ENCODE measurements at regions not wholly inside any gene's neighbourhood (a gene's known extent, or its start where the extent isn't known, plus 50 kb on each side); places are given as distances from the start of the nearest gene placed in this dataset.
A peak's percentile ranks its signal among the peaks of the same experiment; 100 is the strongest.

- Histone ChIP-seq H3K4me1 (ENCODE audit: insufficient read depth, low read length) (no peaks in the 10 kb centered on the region), H3K36me3 (ENCODE audit: insufficient read depth, low read length) (no peaks in the 10 kb centered on the region), H3K27ac (ENCODE audit: low read depth, low read length) (no peak overlapping the region), H3K9me3 (ENCODE audit: low read depth, low read length) (no peaks in the 10 kb centered on the region), H3K4me2 (ENCODE audit: insufficient read depth, low read length) (no peak overlapping the region), H2AFZ (ENCODE audit: low read length) (no peak overlapping the region), H3K27me3 (ENCODE audit: insufficient read depth, low read length) (no peaks in the 10 kb centered on the region), H3K4me3 (ENCODE audit: insufficient read depth, low read length) (no peak overlapping the region), H3K79me2 (ENCODE audit: insufficient read depth, low read length) (no peaks in the 10 kb centered on the region), H4K20me1 (ENCODE audit: insufficient read depth, low read length) (no peaks in the 10 kb centered on the region)
- TF ChIP-seq CTCF (IDR thresholded peaks at IDR 0.05; ENCODE audit: extremely low read depth, low read depth, low read length), result peak; percentile 35
- DNase-seq (ENCODE audit: insufficient read length, low spot score, missing footprints), result no peak
Observed at GRCh38 chr4:181301735-181302710, 941.2 kb upstream of the TENM3 start.

GRCh38 chr4:181307824-181308223, 935.4 kb upstream of the TENM3 start:
- H3K27ac ChIP-seq (ENCODE audit: low read depth, low read length), result no peak overlapping the region
- H3K4me2 ChIP-seq (ENCODE audit: insufficient read depth, low read length), result no peak overlapping the region
- DNase-seq (ENCODE audit: insufficient read length, low spot score, missing footprints), result no peak
- H4K20me1 ChIP-seq (ENCODE audit: insufficient read depth, low read length), result no peaks in the 10 kb centered on the region
- H3K9me3 ChIP-seq (ENCODE audit: low read depth, low read length), result no peaks in the 10 kb centered on the region
- H3K79me2 ChIP-seq (ENCODE audit: insufficient read depth, low read length), result no peaks in the 10 kb centered on the region
- no peak for TF ChIP-seq CTCF (IDR thresholded peaks at IDR 0.05; ENCODE audit: extremely low read depth, low read depth, low read length)
- no peaks in the 10 kb centered on the region for H3K36me3 ChIP-seq (ENCODE audit: insufficient read depth, low read length)
- no peak overlapping the region for H2AFZ ChIP-seq (ENCODE audit: low read length)
- no peaks in the 10 kb centered on the region for H3K4me1 ChIP-seq (ENCODE audit: insufficient read depth, low read length)
- H3K4me3 ChIP-seq (ENCODE audit: insufficient read depth, low read length), result no peak overlapping the region
- H3K27me3 ChIP-seq (ENCODE audit: insufficient read depth, low read length), result no peaks in the 10 kb centered on the region

GRCh38 chr4:181308476-181309312, 934.5 kb upstream of the TENM3 start:
- Histone ChIP-seq H3K79me2 (ENCODE audit: insufficient read depth, low read length) (no peaks in the 10 kb centered on the region), H3K4me2 (ENCODE audit: insufficient read depth, low read length) (no peak overlapping the region), H3K36me3 (ENCODE audit: insufficient read depth, low read length) (no peaks in the 10 kb centered on the region), H3K27me3 (ENCODE audit: insufficient read depth, low read length) (no peaks in the 10 kb centered on the region), H4K20me1 (ENCODE audit: insufficient read depth, low read length) (no peaks in the 10 kb centered on the region), H3K4me3 (ENCODE audit: insufficient read depth, low read length) (no peak overlapping the region), H3K9me3 (ENCODE audit: low read depth, low read length) (no peaks in the 10 kb centered on the region), H3K4me1 (ENCODE audit: insufficient read depth, low read length) (no peaks in the 10 kb centered on the region), H2AFZ (ENCODE audit: low read length) (no peak overlapping the region), H3K27ac (ENCODE audit: low read depth, low read length) (no peak overlapping the region)
- DNase-seq (ENCODE audit: insufficient read length, low spot score, missing footprints), result no peak
- TF ChIP-seq CTCF (IDR thresholded peaks at IDR 0.05; ENCODE audit: extremely low read depth, low read depth, low read length), result no peak

GRCh38 chr4:181312066-181312465, 931.1 kb upstream of the TENM3 start:
- Histone ChIP-seq H3K27ac (ENCODE audit: low read depth, low read length) (no peak overlapping the region), H3K4me1 (ENCODE audit: insufficient read depth, low read length) (no peaks in the 10 kb centered on the region), H3K4me2 (ENCODE audit: insufficient read depth, low read length) (no peak overlapping the region), H3K79me2 (ENCODE audit: insufficient read depth, low read length) (no peaks in the 10 kb centered on the region), H4K20me1 (ENCODE audit: insufficient read depth, low read length) (no peaks in the 10 kb centered on the region), H3K27me3 (ENCODE audit: insufficient read depth, low read length) (no peaks in the 10 kb centered on the region), H3K4me3 (ENCODE audit: insufficient read depth, low read length) (no peak overlapping the region), H2AFZ (ENCODE audit: low read length) (no peak overlapping the region), H3K9me3 (ENCODE audit: low read depth, low read length) (no peaks in the 10 kb centered on the region), H3K36me3 (ENCODE audit: insufficient read depth, low read length) (no peaks in the 10 kb centered on the region)
- TF ChIP-seq CTCF (IDR thresholded peaks at IDR 0.05; ENCODE audit: extremely low read depth, low read depth, low read length), result no peak
- no peak for DNase-seq (ENCODE audit: insufficient read length, low spot score, missing footprints)
